MCF 10A (cell line): ENCODE measurements at regions not wholly inside any gene's neighbourhood (a gene's known extent, or its start where the extent isn't known, plus 50 kb on each side); places are given as distances from the start of the nearest gene placed in this dataset.

Experiments
- BruUV-seq: library from RNA; stranded (reverse); fragments of 400-500 nt; replicated peaks from 2 replicates; lab custom pipeline; 2021; lab: Mats Ljungman, UMichigan
- CTCF ChIA-PET: fragments of 300-600 bp; sonication (Branson Sonifier 250); formaldehyde crosslinking; extraction: SDS; loops from one replicate; lab custom pipeline; 2021; ENCODE audit warnings: antibody characterized with exemption, inconsistent platforms; lab: Yijun Ruan, JAX
- POLR2A ChIA-PET: fragments of 300-600, 350-650 bp; sonication (Branson Sonifier 250); formaldehyde crosslinking; extraction: SDS; loops from one replicate; lab custom pipeline; 2020; ENCODE audit warnings: antibody characterized with exemption, inconsistent platforms; lab: Yijun Ruan, JAX
- DNase-seq: peaks from one replicate; pipeline ENCODE4 v3.0.0-alpha.2; 2018; ENCODE audit not compliant: unreplicated experiment
- H3K27ac Mint-ChIP-seq: one replicate; pipeline ENCODE4 v1.8.0; 2022; ENCODE audit warnings: mild to moderate bottlenecking, low read depth, mixed read lengths; ENCODE audit not compliant: unreplicated experiment
- H3K27me3 Mint-ChIP-seq: one replicate; pipeline ENCODE4 v1.8.0; 2022; ENCODE audit warnings: mixed read lengths; ENCODE audit not compliant: insufficient read depth, unreplicated experiment
- H3K36me3 Mint-ChIP-seq: one replicate; pipeline ENCODE4 v1.8.0; 2022; ENCODE audit warnings: mild to moderate bottlenecking, moderate library complexity, mixed read lengths; ENCODE audit not compliant: insufficient read depth, unreplicated experiment
- H3K4me1 Mint-ChIP-seq: one replicate; pipeline ENCODE4 v1.8.0; 2022; ENCODE audit warnings: mixed read lengths; ENCODE audit not compliant: insufficient read depth, unreplicated experiment
- H3K4me3 Mint-ChIP-seq: one replicate; pipeline ENCODE4 v1.8.0; 2022; ENCODE audit warnings: mild to moderate bottlenecking, moderate library complexity, mixed read lengths; ENCODE audit not compliant: unreplicated experiment
- H3K9me3 Mint-ChIP-seq: one replicate; pipeline ENCODE4 v1.8.0; 2022; ENCODE audit warnings: mixed read lengths; ENCODE audit not compliant: unreplicated experiment
- intact Hi-C: fragments of 100-400 bp; cut with micrococcal nuclease; formaldehyde crosslinking; loops from 2 replicates; pipeline ENCODE4 v1.14.1; 2022
- TF ChIP-seq, protein P1 (sequence below): fragments of 200-600 bp; IDR thresholded peaks from one replicate; pipeline ENCODE4 v1.8.0; 2022; ENCODE audit warnings: antibody characterized with exemption, mild to moderate bottlenecking; ENCODE audit not compliant: unreplicated experiment

DNA sequence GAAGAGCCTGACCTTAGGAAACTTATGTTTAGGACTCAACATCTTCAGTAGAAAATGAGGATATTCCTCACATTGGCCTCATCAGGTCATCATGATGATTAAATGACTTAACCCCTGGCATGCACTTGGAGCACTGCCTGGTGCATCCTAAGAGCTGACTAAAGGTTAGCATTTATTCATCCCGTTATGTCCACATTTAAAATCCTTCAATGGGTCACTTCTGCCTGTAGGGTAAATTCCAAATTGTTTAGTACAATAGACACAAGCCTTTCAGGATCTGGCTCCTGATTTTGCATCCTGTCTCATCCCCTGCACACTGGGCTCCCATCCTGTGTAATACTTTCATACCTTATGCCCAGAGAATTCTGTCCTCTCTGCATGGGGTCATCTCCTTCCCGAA lies 195.2 kb upstream of the MCTP2 start:
- no peaks in the 10 kb centered on the region for H3K27me3 Mint-ChIP-seq
- no TSS peak for BruUV-seq
- CTCF ChIA-PET: interaction anchor here (1.3 kb wide), 1 partner anchor 30 kb away, joined by 5 read pairs; no protein-coding TSS in a partner anchor

DNA sequence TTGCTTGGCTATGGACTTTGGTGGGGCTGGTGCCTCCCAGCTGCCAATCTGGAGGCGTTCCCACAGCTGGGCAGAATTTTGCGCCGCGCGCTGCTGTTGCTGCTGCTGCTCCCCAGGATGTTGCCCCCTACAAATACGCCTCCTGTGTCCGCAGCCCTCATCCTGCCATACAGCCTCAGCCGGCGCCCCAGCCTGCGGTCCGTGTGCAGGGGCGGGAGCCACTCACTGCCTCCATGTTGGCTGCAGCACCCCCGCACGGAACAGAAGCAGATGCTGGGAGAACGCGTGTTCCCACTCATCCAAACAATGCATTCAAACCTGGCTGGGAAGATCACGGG lies 197.7 kb upstream of the MCTP2 start:
- H3K9me3 Mint-ChIP-seq: no peaks in the 10 kb centered on the region
- H3K4me1 Mint-ChIP-seq: no peaks in the 10 kb centered on the region
- no peak for DNase-seq
- H3K27me3 Mint-ChIP-seq: no peaks in the 10 kb centered on the region
- ChIA-PET POLR2A (no interaction called here), CTCF (interaction anchor here (0.8 kb wide), 1 partner anchor 8 kb away, joined by 3 read pairs; no protein-coding TSS in a partner anchor)
- TF ChIP-seq, protein P1, sequence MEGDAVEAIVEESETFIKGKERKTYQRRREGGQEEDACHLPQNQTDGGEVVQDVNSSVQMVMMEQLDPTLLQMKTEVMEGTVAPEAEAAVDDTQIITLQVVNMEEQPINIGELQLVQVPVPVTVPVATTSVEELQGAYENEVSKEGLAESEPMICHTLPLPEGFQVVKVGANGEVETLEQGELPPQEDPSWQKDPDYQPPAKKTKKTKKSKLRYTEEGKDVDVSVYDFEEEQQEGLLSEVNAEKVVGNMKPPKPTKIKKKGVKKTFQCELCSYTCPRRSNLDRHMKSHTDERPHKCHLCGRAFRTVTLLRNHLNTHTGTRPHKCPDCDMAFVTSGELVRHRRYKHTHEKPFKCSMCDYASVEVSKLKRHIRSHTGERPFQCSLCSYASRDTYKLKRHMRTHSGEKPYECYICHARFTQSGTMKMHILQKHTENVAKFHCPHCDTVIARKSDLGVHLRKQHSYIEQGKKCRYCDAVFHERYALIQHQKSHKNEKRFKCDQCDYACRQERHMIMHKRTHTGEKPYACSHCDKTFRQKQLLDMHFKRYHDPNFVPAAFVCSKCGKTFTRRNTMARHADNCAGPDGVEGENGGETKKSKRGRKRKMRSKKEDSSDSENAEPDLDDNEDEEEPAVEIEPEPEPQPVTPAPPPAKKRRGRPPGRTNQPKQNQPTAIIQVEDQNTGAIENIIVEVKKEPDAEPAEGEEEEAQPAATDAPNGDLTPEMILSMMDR: no peak
- intact Hi-C loops: no loop called here
- H3K4me3 Mint-ChIP-seq: no peak overlapping the region
- no peaks in the 10 kb centered on the region for H3K36me3 Mint-ChIP-seq
- H3K27ac Mint-ChIP-seq: no peak overlapping the region
- no TSS peak for BruUV-seq

More for the DNA sequence above, 195.2 kb upstream of the MCTP2 start:
- no peaks in the 10 kb centered on the region for H3K4me1 Mint-ChIP-seq
- H3K27ac Mint-ChIP-seq: no peak overlapping the region
- no peak for DNase-seq
- H3K9me3 Mint-ChIP-seq: no peaks in the 10 kb centered on the region
- TF ChIP-seq, protein P1: no peak
- POLR2A ChIA-PET: no interaction called here
- H3K36me3 Mint-ChIP-seq: peaks cover 6% of the 10 kb centered on the region
- intact Hi-C loops: no loop called here
- H3K4me3 Mint-ChIP-seq: no peak overlapping the region

DNA sequence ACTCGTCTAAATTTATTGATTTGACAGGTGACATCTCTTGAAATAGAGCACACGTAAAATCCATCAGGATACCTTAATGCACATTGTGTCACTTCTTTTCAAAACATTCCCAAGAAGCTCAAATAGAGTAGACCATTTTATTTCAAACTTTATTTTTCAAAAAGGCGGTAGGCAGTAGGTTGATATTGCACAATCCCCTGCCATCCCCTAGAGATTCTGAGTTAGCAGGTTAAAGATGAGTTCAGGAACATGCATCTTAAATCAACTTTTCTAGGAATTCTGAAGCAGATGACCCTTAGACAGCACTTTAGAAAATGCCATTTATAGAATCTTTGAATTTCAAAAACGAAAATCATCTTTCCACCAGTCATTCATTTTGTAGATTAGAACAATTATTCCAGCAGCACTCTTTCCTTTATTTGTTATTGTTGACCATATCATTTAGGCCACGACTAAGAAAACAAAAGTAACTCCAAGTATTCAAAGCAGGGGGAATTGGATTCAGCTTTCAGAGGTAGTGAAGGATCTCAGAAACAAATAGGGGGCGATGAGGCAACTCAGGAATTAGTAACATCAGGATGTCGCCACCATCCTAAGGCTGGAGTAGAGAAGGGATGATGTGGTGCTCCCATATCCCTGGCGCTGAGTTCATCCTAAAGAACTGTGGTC lies 198.2 kb upstream of the MCTP2 start:
- TF ChIP-seq, protein P1: no peak
- no peak for DNase-seq
- no peak overlapping the region for H3K4me3 Mint-ChIP-seq
- H3K36me3 Mint-ChIP-seq: no peaks in the 10 kb centered on the region
- H3K27ac Mint-ChIP-seq: no peak overlapping the region
- intact Hi-C loops: no loop called here
- H3K9me3 Mint-ChIP-seq: no peaks in the 10 kb centered on the region
- H3K4me1 Mint-ChIP-seq: no peaks in the 10 kb centered on the region
- ChIA-PET POLR2A (no interaction called here), CTCF (no interaction called here)
- H3K27me3 Mint-ChIP-seq: no peaks in the 10 kb centered on the region
- no TSS peak for BruUV-seq

DNA sequence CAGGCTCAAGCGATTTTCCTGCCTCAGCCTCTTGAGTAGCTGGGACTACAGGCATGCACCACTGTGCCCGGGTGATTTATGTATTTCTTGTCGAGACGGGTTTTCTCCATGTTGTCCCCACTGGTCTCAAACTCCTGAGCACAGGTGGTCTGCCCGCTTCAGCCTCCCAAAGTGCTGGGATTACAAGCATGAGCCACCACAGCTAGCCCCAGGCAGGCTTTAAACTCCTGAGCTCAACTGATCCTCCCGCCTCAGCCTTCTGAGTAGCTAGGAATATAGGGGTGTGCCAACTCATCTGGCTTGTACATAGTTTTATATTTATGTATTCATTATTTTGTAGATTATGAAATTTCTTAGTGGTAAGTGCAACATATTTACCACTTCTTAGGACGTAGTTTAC lies 198.8 kb upstream of the MCTP2 start:
- H3K4me1 Mint-ChIP-seq: no peaks in the 10 kb centered on the region
- intact Hi-C loops: no loop called here
- POLR2A ChIA-PET: interaction anchor here (0.7 kb wide), 1 partner anchor 8 kb away, joined by 3 read pairs; no protein-coding TSS in a partner anchor
- TF ChIP-seq, protein P1: no peak
- H3K4me3 Mint-ChIP-seq: no peak overlapping the region
- H3K27me3 Mint-ChIP-seq: no peaks in the 10 kb centered on the region
- no peak overlapping the region for H3K27ac Mint-ChIP-seq
- no TSS peak for BruUV-seq
- no peaks in the 10 kb centered on the region for H3K9me3 Mint-ChIP-seq
- CTCF ChIA-PET: interaction anchor here (0.7 kb wide), 1 partner anchor 17 kb away, joined by 3 read pairs; no protein-coding TSS in a partner anchor
- no peak for DNase-seq
- no peaks in the 10 kb centered on the region for H3K36me3 Mint-ChIP-seq
